ENCODE measurements at regions not wholly inside any gene's neighbourhood (a gene's known extent, or its start where the extent isn't known, plus 50 kb on each side); places are given as distances from the start of the nearest gene placed in this dataset.

DNA sequence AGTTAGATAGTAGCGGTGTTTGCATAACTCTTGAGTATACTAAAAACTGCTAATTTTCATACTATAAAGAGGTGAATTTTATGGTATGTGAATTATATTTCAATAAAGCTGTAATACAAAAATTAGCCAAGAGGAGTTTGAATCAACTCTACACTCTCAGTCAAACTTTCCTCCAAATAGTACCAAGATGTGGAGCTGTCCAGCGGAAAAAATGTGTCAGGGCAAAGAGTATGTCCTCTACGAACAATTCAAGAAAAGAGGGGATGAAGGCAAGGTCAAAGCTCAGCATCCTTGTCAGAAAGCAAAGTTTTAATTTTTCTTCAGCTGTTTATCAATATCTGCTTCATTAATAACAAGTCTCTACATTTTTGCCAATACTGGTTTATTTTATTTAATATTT lies 51.8 kb upstream of the CDC14C start:
- no peaks in the 10 kb centered on the region for H3F3A ChIP-seq (replicated peaks; ENCODE audit: insufficient read depth)
- no peaks in the 10 kb centered on the region for H4K20me1 ChIP-seq (ENCODE audit: insufficient read depth)
- ChIA-PET CTCF (interaction anchor here (0.8 to 1.3 kb wide), 2 partner anchors 15 to 573 kb away, joined by 3 read pairs; no protein-coding TSS in a partner anchor), POLR2A (no interaction called here)
- H3K4me3 ChIP-seq (ENCODE audit: low read depth in 2 of 2, low read length in 1 of 2), result no peak overlapping the region
- under 1% methylated on average over 3 of the region's 3 CpGs for WGBS (ENCODE audit: low lambda C conversion rate)
- no peaks in the 10 kb centered on the region for H3K36me3 ChIP-seq (replicated peaks in 1 of 2; ENCODE audit: control insufficient read depth in 1 of 2, insufficient read depth in 2 of 2, low read length in 1 of 2)
- no peaks in the 10 kb centered on the region for H3K79me2 ChIP-seq (ENCODE audit: insufficient read depth)
- H3K27ac ChIP-seq (ENCODE audit: low read depth in 2 of 2, low read length in 1 of 2), result no peak overlapping the region
- no peaks in the 10 kb centered on the region for H3K9me2 ChIP-seq
- H3K4me1 ChIP-seq (ENCODE audit: control insufficient read depth in 1 of 2, insufficient read depth in 2 of 2, low read depth in 1 of 2, low read length in 1 of 2), result no peaks in the 10 kb centered on the region
- no peak overlapping the region for H3K9ac ChIP-seq
- TF ChIP-seq, protein P1, sequence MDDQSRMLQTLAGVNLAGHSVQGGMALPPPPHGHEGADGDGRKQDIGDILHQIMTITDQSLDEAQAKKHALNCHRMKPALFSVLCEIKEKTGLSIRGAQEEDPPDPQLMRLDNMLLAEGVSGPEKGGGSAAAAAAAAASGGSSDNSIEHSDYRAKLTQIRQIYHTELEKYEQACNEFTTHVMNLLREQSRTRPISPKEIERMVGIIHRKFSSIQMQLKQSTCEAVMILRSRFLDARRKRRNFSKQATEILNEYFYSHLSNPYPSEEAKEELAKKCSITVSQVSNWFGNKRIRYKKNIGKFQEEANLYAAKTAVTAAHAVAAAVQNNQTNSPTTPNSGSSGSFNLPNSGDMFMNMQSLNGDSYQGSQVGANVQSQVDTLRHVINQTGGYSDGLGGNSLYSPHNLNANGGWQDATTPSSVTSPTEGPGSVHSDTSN (IDR thresholded peaks at IDR 0.05), result no peak
- TF ChIP-seq, protein P2, sequence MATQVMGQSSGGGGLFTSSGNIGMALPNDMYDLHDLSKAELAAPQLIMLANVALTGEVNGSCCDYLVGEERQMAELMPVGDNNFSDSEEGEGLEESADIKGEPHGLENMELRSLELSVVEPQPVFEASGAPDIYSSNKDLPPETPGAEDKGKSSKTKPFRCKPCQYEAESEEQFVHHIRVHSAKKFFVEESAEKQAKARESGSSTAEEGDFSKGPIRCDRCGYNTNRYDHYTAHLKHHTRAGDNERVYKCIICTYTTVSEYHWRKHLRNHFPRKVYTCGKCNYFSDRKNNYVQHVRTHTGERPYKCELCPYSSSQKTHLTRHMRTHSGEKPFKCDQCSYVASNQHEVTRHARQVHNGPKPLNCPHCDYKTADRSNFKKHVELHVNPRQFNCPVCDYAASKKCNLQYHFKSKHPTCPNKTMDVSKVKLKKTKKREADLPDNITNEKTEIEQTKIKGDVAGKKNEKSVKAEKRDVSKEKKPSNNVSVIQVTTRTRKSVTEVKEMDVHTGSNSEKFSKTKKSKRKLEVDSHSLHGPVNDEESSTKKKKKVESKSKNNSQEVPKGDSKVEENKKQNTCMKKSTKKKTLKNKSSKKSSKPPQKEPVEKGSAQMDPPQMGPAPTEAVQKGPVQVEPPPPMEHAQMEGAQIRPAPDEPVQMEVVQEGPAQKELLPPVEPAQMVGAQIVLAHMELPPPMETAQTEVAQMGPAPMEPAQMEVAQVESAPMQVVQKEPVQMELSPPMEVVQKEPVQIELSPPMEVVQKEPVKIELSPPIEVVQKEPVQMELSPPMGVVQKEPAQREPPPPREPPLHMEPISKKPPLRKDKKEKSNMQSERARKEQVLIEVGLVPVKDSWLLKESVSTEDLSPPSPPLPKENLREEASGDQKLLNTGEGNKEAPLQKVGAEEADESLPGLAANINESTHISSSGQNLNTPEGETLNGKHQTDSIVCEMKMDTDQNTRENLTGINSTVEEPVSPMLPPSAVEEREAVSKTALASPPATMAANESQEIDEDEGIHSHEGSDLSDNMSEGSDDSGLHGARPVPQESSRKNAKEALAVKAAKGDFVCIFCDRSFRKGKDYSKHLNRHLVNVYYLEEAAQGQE (IDR thresholded peaks at IDR 0.05; ENCODE audit: low read depth, low read length), result peak; percentile 64; the same call in 1 of the 2 replicates
- no peak overlapping the region for H2AFZ ChIP-seq (ENCODE audit: low read depth)
- no peak overlapping the region for H3K4me2 ChIP-seq
- DNase-seq, result no peak
- H3K27me3 ChIP-seq (ENCODE audit: insufficient read depth), result no peaks in the 10 kb centered on the region
- no peaks in the 10 kb centered on the region for H3K9me3 ChIP-seq

All from SK-N-SH (cell line).